ENCODE measurements at regions not wholly inside any gene's neighbourhood (a gene's known extent, or its start where the extent isn't known, plus 50 kb on each side); places are given as distances from the start of the nearest gene placed in this dataset.

- Histone ChIP-seq H3K27me3 (ENCODE audit: control insufficient read depth in 1 of 2, insufficient read depth in 2 of 2, low read length in 2 of 2) (no peaks in the 10 kb centered on the region), H3K9me3 (ENCODE audit: low read length) (no peaks in the 10 kb centered on the region), H3K36me3 (ENCODE audit: insufficient read depth, low read length) (no peaks in the 10 kb centered on the region), H3K4me3 (ENCODE audit: low read depth in 1 of 2, low read length in 2 of 2) (no peak overlapping the region), H3K4me1 (ENCODE audit: insufficient read depth, low read length) (no peaks in the 10 kb centered on the region), H3K9ac (ENCODE audit: low read length) (no peak overlapping the region), H3K27ac (ENCODE audit: low read depth, low read length) (no peak overlapping the region)
These were observed 242.3 kb upstream of the PROX1 start for GRCh38 chr1:213745451-213745850.

- no peaks in the 10 kb centered on the region for H3K27me3 ChIP-seq (ENCODE audit: control insufficient read depth in 1 of 2, insufficient read depth in 2 of 2, low read length in 2 of 2)
- H3K4me3 ChIP-seq (ENCODE audit: low read depth in 1 of 2, low read length in 2 of 2) = no peak overlapping the region
- H3K4me1 ChIP-seq (ENCODE audit: insufficient read depth, low read length) = no peaks in the 10 kb centered on the region
- H3K36me3 ChIP-seq (ENCODE audit: insufficient read depth, low read length) = no peaks in the 10 kb centered on the region
- H3K9ac ChIP-seq (ENCODE audit: low read length) = no peak overlapping the region
- H3K9me3 ChIP-seq (ENCODE audit: low read length) = no peaks in the 10 kb centered on the region
- no peak overlapping the region for H3K27ac ChIP-seq (ENCODE audit: low read depth, low read length)
These were observed 238.2 kb upstream of the PROX1 start for GRCh38 chr1:213749558-213749957.

- H3K4me3 ChIP-seq (ENCODE audit: low read depth in 1 of 2, low read length in 2 of 2) = no peak overlapping the region
- no peaks in the 10 kb centered on the region for H3K36me3 ChIP-seq (ENCODE audit: insufficient read depth, low read length)
- no peak overlapping the region for H3K9ac ChIP-seq (ENCODE audit: low read length)
- H3K27ac ChIP-seq (ENCODE audit: low read depth, low read length) = no peak overlapping the region
- no peaks in the 10 kb centered on the region for H3K27me3 ChIP-seq (ENCODE audit: control insufficient read depth in 1 of 2, insufficient read depth in 2 of 2, low read length in 2 of 2)
- H3K9me3 ChIP-seq (ENCODE audit: low read length) = no peaks in the 10 kb centered on the region
- no peaks in the 10 kb centered on the region for H3K4me1 ChIP-seq (ENCODE audit: insufficient read depth, low read length)
These were observed 237.3 kb upstream of the PROX1 start for GRCh38 chr1:213750231-213751063.

GRCh38 chr1:213751064-213751397 lies 236.7 kb upstream of the PROX1 start:
- Histone ChIP-seq H3K9me3 (ENCODE audit: low read length) (no peaks in the 10 kb centered on the region), H3K27ac (ENCODE audit: low read depth, low read length) (no peak overlapping the region), H3K36me3 (ENCODE audit: insufficient read depth, low read length) (no peaks in the 10 kb centered on the region), H3K27me3 (ENCODE audit: control insufficient read depth in 1 of 2, insufficient read depth in 2 of 2, low read length in 2 of 2) (no peaks in the 10 kb centered on the region), H3K4me3 (ENCODE audit: low read depth in 1 of 2, low read length in 2 of 2) (no peak overlapping the region), H3K9ac (ENCODE audit: low read length) (no peak overlapping the region), H3K4me1 (ENCODE audit: insufficient read depth, low read length) (no peaks in the 10 kb centered on the region)

- no peaks in the 10 kb centered on the region for H3K4me1 ChIP-seq (ENCODE audit: insufficient read depth, low read length)
- H3K4me3 ChIP-seq (ENCODE audit: low read depth in 1 of 2, low read length in 2 of 2) = no peak overlapping the region
- no peaks in the 10 kb centered on the region for H3K36me3 ChIP-seq (ENCODE audit: insufficient read depth, low read length)
- H3K9ac ChIP-seq (ENCODE audit: low read length) = no peak overlapping the region
- H3K27ac ChIP-seq (ENCODE audit: low read depth, low read length) = no peak overlapping the region
- no peaks in the 10 kb centered on the region for H3K9me3 ChIP-seq (ENCODE audit: low read length)
- no peaks in the 10 kb centered on the region for H3K27me3 ChIP-seq (ENCODE audit: control insufficient read depth in 1 of 2, insufficient read depth in 2 of 2, low read length in 2 of 2)
These were observed 228.2 kb upstream of the PROX1 start for GRCh38 chr1:213759359-213760181.

GRCh38 chr1:213761845-213762407 lies 225.8 kb upstream of the PROX1 start:
- Histone ChIP-seq H3K4me3 (ENCODE audit: low read depth in 1 of 2, low read length in 2 of 2) (no peak overlapping the region), H3K9ac (ENCODE audit: low read length) (no peak overlapping the region), H3K27me3 (ENCODE audit: control insufficient read depth in 1 of 2, insufficient read depth in 2 of 2, low read length in 2 of 2) (no peaks in the 10 kb centered on the region), H3K4me1 (ENCODE audit: insufficient read depth, low read length) (no peaks in the 10 kb centered on the region), H3K36me3 (ENCODE audit: insufficient read depth, low read length) (no peaks in the 10 kb centered on the region), H3K9me3 (ENCODE audit: low read length) (no peaks in the 10 kb centered on the region), H3K27ac (ENCODE audit: low read depth, low read length) (no peak overlapping the region)

GRCh38 chr1:213767683-213768082 lies 220.1 kb upstream of the PROX1 start:
- no peak overlapping the region for H3K4me3 ChIP-seq (ENCODE audit: low read depth in 1 of 2, low read length in 2 of 2)

GRCh38 chr1:213772128-213773063 lies 215.4 kb upstream of the PROX1 start:
- no peak overlapping the region for H3K27ac ChIP-seq (ENCODE audit: low read depth, low read length)
- H3K27me3 ChIP-seq (ENCODE audit: control insufficient read depth in 1 of 2, insufficient read depth in 2 of 2, low read length in 2 of 2) = no peaks in the 10 kb centered on the region
- no peak overlapping the region for H3K4me3 ChIP-seq (ENCODE audit: low read depth in 1 of 2, low read length in 2 of 2)
- H3K9me3 ChIP-seq (ENCODE audit: low read length) = no peaks in the 10 kb centered on the region
- no peaks in the 10 kb centered on the region for H3K36me3 ChIP-seq (ENCODE audit: insufficient read depth, low read length)
- no peaks in the 10 kb centered on the region for H3K4me1 ChIP-seq (ENCODE audit: insufficient read depth, low read length)
- no peak overlapping the region for H3K9ac ChIP-seq (ENCODE audit: low read length)

More at GRCh38 chr1:213767683-213768082, 220.1 kb upstream of the PROX1 start:
- Histone ChIP-seq H3K36me3 (ENCODE audit: insufficient read depth, low read length) (no peaks in the 10 kb centered on the region), H3K27ac (ENCODE audit: low read depth, low read length) (no peak overlapping the region), H3K9ac (ENCODE audit: low read length) (no peak overlapping the region), H3K4me1 (ENCODE audit: insufficient read depth, low read length) (no peaks in the 10 kb centered on the region), H3K9me3 (ENCODE audit: low read length) (no peaks in the 10 kb centered on the region), H3K27me3 (ENCODE audit: control insufficient read depth in 1 of 2, insufficient read depth in 2 of 2, low read length in 2 of 2) (no peaks in the 10 kb centered on the region)

- Histone ChIP-seq H3K9ac (ENCODE audit: low read length) (no peak overlapping the region), H3K4me3 (ENCODE audit: low read depth in 1 of 2, low read length in 2 of 2) (no peak overlapping the region), H3K36me3 (ENCODE audit: insufficient read depth, low read length) (no peaks in the 10 kb centered on the region), H3K9me3 (ENCODE audit: low read length) (no peaks in the 10 kb centered on the region), H3K4me1 (ENCODE audit: insufficient read depth, low read length) (no peaks in the 10 kb centered on the region), H3K27me3 (ENCODE audit: control insufficient read depth in 1 of 2, insufficient read depth in 2 of 2, low read length in 2 of 2) (no peaks in the 10 kb centered on the region), H3K27ac (ENCODE audit: low read depth, low read length) (no peak overlapping the region)
These were observed 213.8 kb upstream of the PROX1 start for GRCh38 chr1:213773975-213774374.

GRCh38 chr1:213776969-213777368 lies 210.8 kb upstream of the PROX1 start:
- H3K27ac ChIP-seq (ENCODE audit: low read depth, low read length) = no peak overlapping the region

GRCh38 chr1:213779228-213779627 lies 208.5 kb upstream of the PROX1 start:
- no peak overlapping the region for H3K4me3 ChIP-seq (ENCODE audit: low read depth in 1 of 2, low read length in 2 of 2)
- no peaks in the 10 kb centered on the region for H3K9me3 ChIP-seq (ENCODE audit: low read length)
- H3K9ac ChIP-seq (ENCODE audit: low read length) = no peak overlapping the region
- no peaks in the 10 kb centered on the region for H3K27me3 ChIP-seq (ENCODE audit: control insufficient read depth in 1 of 2, insufficient read depth in 2 of 2, low read length in 2 of 2)
- H3K27ac ChIP-seq (ENCODE audit: low read depth, low read length) = no peak overlapping the region
- no peaks in the 10 kb centered on the region for H3K4me1 ChIP-seq (ENCODE audit: insufficient read depth, low read length)
- H3K36me3 ChIP-seq (ENCODE audit: insufficient read depth, low read length) = no peaks in the 10 kb centered on the region

More at GRCh38 chr1:213776969-213777368, 210.8 kb upstream of the PROX1 start:
- H3K36me3 ChIP-seq (ENCODE audit: insufficient read depth, low read length) = no peaks in the 10 kb centered on the region
- no peak overlapping the region for H3K4me3 ChIP-seq (ENCODE audit: low read depth in 1 of 2, low read length in 2 of 2)
- H3K9ac ChIP-seq (ENCODE audit: low read length) = no peak overlapping the region
- no peaks in the 10 kb centered on the region for H3K9me3 ChIP-seq (ENCODE audit: low read length)
- H3K4me1 ChIP-seq (ENCODE audit: insufficient read depth, low read length) = no peaks in the 10 kb centered on the region
- H3K27me3 ChIP-seq (ENCODE audit: control insufficient read depth in 1 of 2, insufficient read depth in 2 of 2, low read length in 2 of 2) = no peaks in the 10 kb centered on the region

Data from muscle layer of colon (tissue), 2 donors.